Ovary (tissue), 3 donors: ENCODE measurements at regions not wholly inside any gene's neighbourhood (a gene's known extent, or its start where the extent isn't known, plus 50 kb on each side); places are given as distances from the start of the nearest gene placed in this dataset.

Source experiments
- CTCF ChIP-seq, 3 donors: fragments of 450-650 bp in 2 of 3; fragments of 200-600 bp in 1 of 3; IDR thresholded peaks; one replicate each; pipeline versions ENCODE4 v1.5.1 to v1.8.0; 2016 to 2022; ENCODE audit warnings: antibody characterized with exemption in 3 of 3, mild to moderate bottlenecking in 1 of 3
- EP300 ChIP-seq: sonication (generic); formaldehyde crosslinking; IDR thresholded peaks from one replicate; pipeline ENCODE4 v1.6.1; 2017; ENCODE audit warnings: antibody characterized with exemption
- donor health status: DM: no; HTN: no; CAD: no.

- TF ChIP-seq EP300 (no peak), CTCF (IDR thresholded peaks at IDR 0.05) (no peak)
Observed at GRCh38 chr11:10920875-10921274, 63.0 kb upstream of the ZBED5 start.
